ENCODE measurements at regions not wholly inside any gene's neighbourhood (a gene's known extent, or its start where the extent isn't known, plus 50 kb on each side); places are given as distances from the start of the nearest gene placed in this dataset.

DNA sequence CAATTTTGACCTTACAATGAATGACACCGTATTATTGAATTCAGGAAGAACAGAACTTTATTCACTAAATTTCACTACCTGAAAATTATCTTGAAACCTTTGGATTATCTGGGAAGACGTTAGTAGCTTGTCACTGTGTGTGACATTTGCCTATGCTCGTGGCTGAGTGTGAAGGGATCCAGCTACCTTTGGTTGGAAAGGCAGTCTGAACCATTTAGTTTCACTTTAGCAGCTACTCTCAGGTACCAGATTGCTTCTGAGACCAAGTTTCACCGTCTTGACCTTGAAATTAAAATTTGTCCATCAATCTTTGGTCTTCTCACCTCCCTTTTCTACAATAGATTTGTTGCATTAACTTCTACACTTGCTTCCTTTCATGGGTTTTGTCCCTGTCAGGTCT lies 637.5 kb downstream of the MBD2 start:
- intact Hi-C loops (cut with DNase I), result no loop called here
- Histone ChIP-seq H3K27ac (no peak overlapping the region), H3K27me3 (replicated peaks; ENCODE audit: insufficient read depth) (no peaks in the 10 kb centered on the region), H3K36me3 (no peaks in the 10 kb centered on the region), H3K4me1 (replicated peaks) (no peaks in the 10 kb centered on the region), H3K4me3 (no peak overlapping the region), H3K9me3 (no peaks in the 10 kb centered on the region)
- DNase-seq (ENCODE audit: low spot score), result no peak
- 91% methylated on average over 4 of the region's 4 CpGs for WGBS
- TF ChIP-seq, protein P1, sequence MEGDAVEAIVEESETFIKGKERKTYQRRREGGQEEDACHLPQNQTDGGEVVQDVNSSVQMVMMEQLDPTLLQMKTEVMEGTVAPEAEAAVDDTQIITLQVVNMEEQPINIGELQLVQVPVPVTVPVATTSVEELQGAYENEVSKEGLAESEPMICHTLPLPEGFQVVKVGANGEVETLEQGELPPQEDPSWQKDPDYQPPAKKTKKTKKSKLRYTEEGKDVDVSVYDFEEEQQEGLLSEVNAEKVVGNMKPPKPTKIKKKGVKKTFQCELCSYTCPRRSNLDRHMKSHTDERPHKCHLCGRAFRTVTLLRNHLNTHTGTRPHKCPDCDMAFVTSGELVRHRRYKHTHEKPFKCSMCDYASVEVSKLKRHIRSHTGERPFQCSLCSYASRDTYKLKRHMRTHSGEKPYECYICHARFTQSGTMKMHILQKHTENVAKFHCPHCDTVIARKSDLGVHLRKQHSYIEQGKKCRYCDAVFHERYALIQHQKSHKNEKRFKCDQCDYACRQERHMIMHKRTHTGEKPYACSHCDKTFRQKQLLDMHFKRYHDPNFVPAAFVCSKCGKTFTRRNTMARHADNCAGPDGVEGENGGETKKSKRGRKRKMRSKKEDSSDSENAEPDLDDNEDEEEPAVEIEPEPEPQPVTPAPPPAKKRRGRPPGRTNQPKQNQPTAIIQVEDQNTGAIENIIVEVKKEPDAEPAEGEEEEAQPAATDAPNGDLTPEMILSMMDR (IDR thresholded peaks at IDR 0.05), result no peak
- TF ChIP-seq POLR2A (IDR thresholded peaks at IDR 0.05), result no peak
- no peak for TF ChIP-seq POLR2AphosphoS5 (IDR thresholded peaks at IDR 0.05)

Data from prostate gland (tissue), 2 donors.